IMR-90 (cell line): ENCODE measurements at regions not wholly inside any gene's neighbourhood (a gene's known extent, or its start where the extent isn't known, plus 50 kb on each side); places are given as distances from the start of the nearest gene placed in this dataset.

Experiments
- ATAC-seq: fragments of 200-7000 bp; cut with Tn5 transposase; 2 replicates; pipeline ENCODE4 v1.9.1; 2020; ENCODE audit warnings: low read depth, mild to moderate bottlenecking, moderate library complexity
- BruUV-seq: library from RNA; stranded (reverse); fragments of 400-500 nt; replicated peaks from 2 replicates; lab custom pipeline; 2021; lab: Mats Ljungman, UMichigan
- CTCF ChIA-PET: fragments of 300-600 bp; formaldehyde crosslinking; extraction: SDS; loops from one replicate; lab custom pipeline; 2021; ENCODE audit warnings: antibody characterized with exemption; lab: Yijun Ruan, JAX
- POLR2A ChIA-PET: fragments of 300-600 bp; sonication (Branson Sonifier 250); formaldehyde crosslinking; loops from one replicate; lab custom pipeline; 2022; ENCODE audit warnings: antibody characterized with exemption; ENCODE audit not compliant: unreplicated experiment; lab: Charles Lee
- DNase-seq: peaks from one replicate; pipeline ENCODE4 v3.0.0; 2013
- H2AFZ ChIP-seq: replicated peaks from 2 replicates; pipeline ENCODE3; 2013; ENCODE audit warnings: low read length, mild to moderate bottlenecking; ENCODE audit not compliant: poor library complexity
- H2AK5ac ChIP-seq: 2 replicates; pipeline ENCODE4 v1.6.1; 2013; ENCODE audit warnings: low read depth, low read length, inconsistent platforms
- H2AK9ac ChIP-seq: replicated peaks from 2 replicates; pipeline ENCODE3; 2013; ENCODE audit warnings: mild to moderate bottlenecking, low read depth, low read length, moderate library complexity; ENCODE audit not compliant: poor library complexity
- H2BK120ac ChIP-seq: 2 replicates; pipeline ENCODE4 v1.6.1; 2013; ENCODE audit warnings: low read depth, low read length, inconsistent platforms
- H2BK15ac ChIP-seq: 3 replicates; pipeline ENCODE4 v1.6.1; 2013; ENCODE audit warnings: low read depth, low read length, inconsistent platforms
- H2BK20ac ChIP-seq: 2 replicates; pipeline ENCODE4 v1.6.1; 2013; ENCODE audit warnings: low read depth, mild to moderate bottlenecking, inconsistent platforms, low read length, moderate library complexity
- H2BK5ac ChIP-seq: 2 replicates; pipeline ENCODE4 v1.6.1; 2013; ENCODE audit warnings: mild to moderate bottlenecking, low read depth, low read length, inconsistent platforms; ENCODE audit not compliant: poor library complexity, severe bottlenecking
- H3K14ac ChIP-seq: replicated peaks from 2 replicates; pipeline ENCODE4 v1.6.1; 2013; ENCODE audit warnings: low read depth, low read length, inconsistent platforms
- H3K18ac ChIP-seq: 2 replicates; pipeline ENCODE4 v1.6.1; 2013; ENCODE audit warnings: low read depth, low read length, control low read depth
- H3K23ac ChIP-seq: 2 replicates; pipeline ENCODE4 v1.6.1; 2013; ENCODE audit warnings: low read depth, low read length, inconsistent platforms
- H3K27ac ChIP-seq: 2 replicates; pipeline ENCODE4 v1.5.1; 2013; ENCODE audit warnings: mild to moderate bottlenecking, control low read depth, low read length; ENCODE audit not compliant: insufficient read depth
- H3K27me3 ChIP-seq: 2 replicates; pipeline ENCODE4 v1.6.1; 2013; ENCODE audit warnings: low read length; ENCODE audit not compliant: control insufficient read depth, insufficient read depth
- H3K36me3 ChIP-seq: 2 replicates; pipeline ENCODE4 v1.6.1; 2013; ENCODE audit warnings: low read length, mixed read lengths; ENCODE audit not compliant: control insufficient read depth, insufficient read depth
- H3K4ac ChIP-seq: 2 replicates; pipeline ENCODE4 v1.6.1; 2013; ENCODE audit warnings: low read depth, low read length, inconsistent platforms
- H3K4me1 ChIP-seq: 2 replicates; pipeline ENCODE4 v1.6.1; 2013; ENCODE audit warnings: low read length, mixed read lengths; ENCODE audit not compliant: control insufficient read depth, insufficient read depth
- H3K4me2 ChIP-seq: 2 replicates; pipeline ENCODE4 v1.6.1; 2013; ENCODE audit warnings: low read depth, mild to moderate bottlenecking, control low read depth, low read length, moderate library complexity
- H3K4me3 ChIP-seq: 2 replicates; pipeline ENCODE4 v1.5.1; 2013; ENCODE audit warnings: low read depth, mild to moderate bottlenecking, control low read depth, low read length, moderate library complexity; ENCODE audit not compliant: insufficient read depth
- H3K56ac ChIP-seq: 2 replicates; pipeline ENCODE4 v1.6.1; 2013; ENCODE audit warnings: low read length, inconsistent platforms; ENCODE audit not compliant: insufficient read depth; ENCODE audit errors: extremely low read depth
- H3K79me1 ChIP-seq, 2 experiments: 2 replicates each; pipeline ENCODE4 v1.6.1; 2013; ENCODE audit warnings: low read length in 2 of 2, inconsistent platforms in 1 of 2, low read depth in 1 of 2
- H3K9ac ChIP-seq: 2 replicates; pipeline ENCODE4 v1.6.1; 2013; ENCODE audit warnings: low read depth, low read length, control low read depth
- H3K9me1 ChIP-seq: 2 replicates; pipeline ENCODE4 v1.6.1; 2013; ENCODE audit warnings: low read length, inconsistent platforms; ENCODE audit not compliant: insufficient read depth
- H3K9me3 ChIP-seq: 2 replicates; pipeline ENCODE4 v1.6.1; 2013; ENCODE audit warnings: low read length; ENCODE audit not compliant: control insufficient read depth, insufficient read depth
- H4K20me1 ChIP-seq: 2 replicates; pipeline ENCODE4 v1.6.1; 2013; ENCODE audit warnings: low read length, inconsistent platforms; ENCODE audit not compliant: insufficient read depth
- H4K5ac ChIP-seq: 2 replicates; pipeline ENCODE4 v1.6.1; 2013; ENCODE audit warnings: mild to moderate bottlenecking, low read depth, low read length, control low read depth
- H4K8ac ChIP-seq, 2 experiments: 2 replicates each; pipeline ENCODE4 v1.6.1; 2013; ENCODE audit warnings: low read depth in 2 of 2, low read length in 2 of 2, control low read depth in 1 of 2, inconsistent platforms in 1 of 2
- H4K91ac ChIP-seq: 2 replicates; pipeline ENCODE4 v1.6.1; 2013; ENCODE audit warnings: low read depth, low read length, inconsistent platforms; ENCODE audit not compliant: insufficient read depth
- BHLHE40 ChIP-seq: fragments of 150-350 bp; IDR thresholded peaks from 2 replicates; pipeline ENCODE4 v1.6.1; 2016; ENCODE audit warnings: mild to moderate bottlenecking, low read depth, low read length
- CHD1 ChIP-seq: IDR thresholded peaks from 2 replicates; pipeline ENCODE4 v1.6.1; 2012; ENCODE audit warnings: low read depth, low read length, improper control_type of control experiment
- CTCF ChIP-seq: conservative IDR thresholded peaks from 2 replicates; pipeline ENCODE4 v1.5.1; 2012; ENCODE audit warnings: mild to moderate bottlenecking, low read depth, low read length, improper control_type of control experiment
- ELK1 ChIP-seq: fragments of 150-350 bp; IDR thresholded peaks from 2 replicates; pipeline ENCODE4 v1.6.1; 2016; ENCODE audit warnings: low read depth, mild to moderate bottlenecking, low read length, moderate library complexity, borderline replicate concordance
- RAD21 ChIP-seq: IDR thresholded peaks from 2 replicates; pipeline ENCODE4 v1.6.1; 2012; ENCODE audit warnings: low read length, improper control_type of control experiment
- SMC3 ChIP-seq: fragments of 150-350 bp; IDR thresholded peaks from 2 replicates; pipeline ENCODE4 v1.6.1; 2016; ENCODE audit warnings: low read depth, mild to moderate bottlenecking, antibody characterized with exemption, low read length, moderate library complexity
- USF2 ChIP-seq: fragments of 150-350 bp; IDR thresholded peaks from 2 replicates; pipeline ENCODE4 v1.6.1; 2017; ENCODE audit warnings: mild to moderate bottlenecking, antibody characterized with exemption, low read length, low read depth
- WGBS, 2 experiments: methylation state at CpG; one replicate each; pipeline versions ENCODE4 v1.1.5 to v1.1.7; 2013; ENCODE audit warnings: missing lambda C conversion rate in 2 of 2; ENCODE audit not compliant: insufficient read length in 1 of 2; ENCODE audit errors: extremely low coverage in 2 of 2; 5-methylcytosine and 5-hydroxymethylcytosine counted together
- dilution Hi-C: fragments of 300-500 bp; cut with HindIII; formaldehyde crosslinking; loops from one replicate; pipeline ENCODE4 v1.14.3; 2018; ENCODE audit warnings: low sequenced_read_pairs; ENCODE audit not compliant: unreplicated experiment
- in situ Hi-C: fragments of 300-500 bp; cut with MboI; formaldehyde crosslinking; loops from 3 replicates; pipeline ENCODE4 v1.14.3; 2019; ENCODE audit warnings: low sequenced_read_pairs, inconsistent platforms, mixed read lengths
- intact Hi-C: fragments of 100-400 bp; cut with micrococcal nuclease; formaldehyde crosslinking; loops from 2 replicates; pipeline ENCODE4 v1.10.0; 2022

GRCh38 chr5:125505115-125505514 lies 758.7 kb upstream of the ZNF608 start:
- intact Hi-C loops, result no loop called here
- dilution Hi-C loops, result no loop called here

More at GRCh38 chr5:125505115-125505514, 758.7 kb upstream of the ZNF608 start:
- no peak overlapping the region for H3K18ac ChIP-seq
- POLR2A ChIA-PET, result no interaction called here
- no peak overlapping the region for H3K4me3 ChIP-seq
- H2AK9ac ChIP-seq, result no peak overlapping the region
- H3K36me3 ChIP-seq, result no peaks in the 10 kb centered on the region
- no peak overlapping the region for H2AK5ac ChIP-seq
- H3K79me1 ChIP-seq, result no peaks in the 10 kb centered on the region
- no peak overlapping the region for H3K27ac ChIP-seq
- in situ Hi-C loops, result no loop called here
- no peaks in the 10 kb centered on the region for H3K27me3 ChIP-seq
- no peaks in the 10 kb centered on the region for H4K20me1 ChIP-seq
- H2BK20ac ChIP-seq, result no peak overlapping the region
- no peak overlapping the region for H2BK5ac ChIP-seq
- H3K4ac ChIP-seq, result no peak overlapping the region
- BruUV-seq, result no TSS peak
- no peak for ATAC-seq
- H4K8ac ChIP-seq, result no peak overlapping the region
- H2AFZ ChIP-seq, result no peak overlapping the region
- H3K14ac ChIP-seq, result no peak overlapping the region
- H2BK120ac ChIP-seq, result no peak overlapping the region
- H2BK15ac ChIP-seq, result no peak overlapping the region
- TF ChIP-seq CHD1 (no peak), CTCF (no peak), RAD21 (no peak), USF2 (no peak), BHLHE40 (no peak), ELK1 (no peak), SMC3 (no peak)
- WGBS, 2 experiments, result no CpG with 5 or more reads among the region's 3 CpGs
- CTCF ChIA-PET, result interaction anchor here (0.6 kb wide), 1 partner anchor 575 kb away, joined by 6 read pairs; no protein-coding TSS in a partner anchor
- no peak overlapping the region for H3K56ac ChIP-seq
- no peak overlapping the region for H3K4me2 ChIP-seq
- H3K9me1 ChIP-seq, result no peaks in the 10 kb centered on the region
- H4K5ac ChIP-seq, result no peak overlapping the region
- H3K4me1 ChIP-seq, result no peaks in the 10 kb centered on the region
- no peak overlapping the region for H3K23ac ChIP-seq
- H4K91ac ChIP-seq, result no peak overlapping the region
- DNase-seq, result no peak
- no peaks in the 10 kb centered on the region for H3K9me3 ChIP-seq
- no peak overlapping the region for H3K9ac ChIP-seq
